PC-3 (cell line): ENCODE measurements at regions not wholly inside any gene's neighbourhood (a gene's known extent, or its start where the extent isn't known, plus 50 kb on each side); places are given as distances from the start of the nearest gene placed in this dataset.

ENCODE experiments used
- ATAC-seq: fragments of 200-7000 bp; cut with Tn5 transposase; 2 replicates; pipeline ENCODE4 v1.9.1; 2020; ENCODE audit warnings: mild to moderate bottlenecking, moderate library complexity
- BruUV-seq: library from RNA; stranded (reverse); fragments of 400-500 nt; replicated peaks from 2 replicates; lab custom pipeline; 2021; lab: Mats Ljungman, UMichigan
- CTCF ChIA-PET: fragments of 300-600 bp; sonication (Branson Sonifier 250); formaldehyde crosslinking; loops from one replicate; lab custom pipeline; 2022; ENCODE audit warnings: antibody characterized with exemption; lab: Charles Lee
- POLR2A ChIA-PET: fragments of 300-600 bp; sonication (Branson Sonifier 250); formaldehyde crosslinking; loops from one replicate; lab custom pipeline; 2022; ENCODE audit warnings: antibody characterized with exemption; ENCODE audit not compliant: unreplicated experiment; lab: Charles Lee
- DNase-seq: peaks from one replicate; pipeline ENCODE4 v3.0.0-alpha.2; 2015
- H2AFZ ChIP-seq: fragments of 300-600 bp; sonication (generic); 2 replicates; pipeline ENCODE4 v1.6.0; 2016; ENCODE audit warnings: antibody characterized with exemption, low read length
- H3F3A ChIP-seq: fragments of 300-600 bp; sonication (generic); one replicate; pipeline ENCODE4 v1.6.0; 2017; ENCODE audit warnings: antibody characterized with exemption, low read length, control low read depth, mild to moderate bottlenecking; ENCODE audit not compliant: unreplicated experiment
- H3K27ac ChIP-seq: fragments of 300-600 bp; sonication (generic); 2 replicates; pipeline ENCODE4 v1.5.1; 2016; ENCODE audit warnings: mild to moderate bottlenecking, low read length
- H3K27me3 ChIP-seq: fragments of 300-600 bp; sonication (generic); 2 replicates; pipeline ENCODE4 v1.6.1; 2016; ENCODE audit warnings: low read length, mixed read lengths
- H3K36me3 ChIP-seq: fragments of 300-600 bp; sonication (generic); 2 replicates; pipeline ENCODE4 v1.6.1; 2016; ENCODE audit warnings: low read depth, mixed run types, low read length, mixed read lengths
- H3K4me1 ChIP-seq: fragments of 300-600 bp; sonication (generic); 2 replicates; pipeline ENCODE4 v1.5.1; 2016; ENCODE audit warnings: low read length; ENCODE audit not compliant: insufficient read depth
- H3K4me2 ChIP-seq: fragments of 300-600 bp; sonication (generic); 2 replicates; pipeline ENCODE4 v1.6.0; 2016; ENCODE audit warnings: low read length
- H3K4me3 ChIP-seq: fragments of 300-600 bp; sonication (generic); 2 replicates; pipeline ENCODE4 v1.5.1; 2016; ENCODE audit warnings: mild to moderate bottlenecking, low read length, mixed read lengths
- H3K79me2 ChIP-seq: fragments of 300-600 bp; sonication (generic); 2 replicates; pipeline ENCODE4 v1.6.1; 2017; ENCODE audit warnings: low read length, mixed read lengths
- H3K9ac ChIP-seq: fragments of 300-600 bp; sonication (generic); 2 replicates; pipeline ENCODE4 v1.6.0; 2016; ENCODE audit warnings: mild to moderate bottlenecking, low read length
- H3K9me2 ChIP-seq: fragments of 300-600 bp; sonication (generic); replicated peaks from 2 replicates; pipeline ENCODE4 v1.6.1; 2016; ENCODE audit warnings: mixed run types, low read length, mixed read lengths
- H3K9me3 ChIP-seq: fragments of 300-600 bp; sonication (generic); 2 replicates; pipeline ENCODE4 v1.6.1; 2016; ENCODE audit warnings: low read length, mixed read lengths
- H4K20me1 ChIP-seq: fragments of 300-600 bp; sonication (generic); 2 replicates; pipeline ENCODE4 v1.6.1; 2016; ENCODE audit warnings: low read length, mixed read lengths
- CTCF ChIP-seq: fragments of 300-600 bp; sonication (generic); conservative IDR thresholded peaks from 2 replicates; pipeline ENCODE4 v1.5.1; 2017; ENCODE audit warnings: antibody characterized with exemption, low read depth, mild to moderate bottlenecking, low read length
- EZH2 ChIP-seq: fragments of 300-600 bp; sonication (generic); IDR thresholded peaks from one replicate; pipeline ENCODE4 v1.6.1; 2017; ENCODE audit warnings: antibody characterized with exemption, mild to moderate bottlenecking, low read length; ENCODE audit not compliant: unreplicated experiment
- EZH2phosphoT487 ChIP-seq: fragments of 300-600 bp; sonication (generic); IDR thresholded peaks from 2 replicates; pipeline ENCODE4 v1.6.1; 2018; ENCODE audit warnings: mild to moderate bottlenecking, antibody characterized with exemption, low read length, borderline replicate concordance
- intact Hi-C: fragments of 100-400 bp; cut with micrococcal nuclease; formaldehyde crosslinking; loops from 2 replicates; pipeline ENCODE4 v1.9.0; 2023

GRCh38 chr11:11211186-11211585, 141.9 kb downstream of the CSNK2A3 start:
- Histone ChIP-seq H2AFZ (no peak overlapping the region), H3K27ac (no peak overlapping the region), H3K79me2 (no peaks in the 10 kb centered on the region), H3F3A (no peaks in the 10 kb centered on the region), H3K9me3 (no peaks in the 10 kb centered on the region), H3K9me2 (no peaks in the 10 kb centered on the region), H3K36me3 (no peaks in the 10 kb centered on the region), H3K27me3 (peaks cover 19% of the 10 kb centered on the region), H3K4me1 (no peaks in the 10 kb centered on the region), H3K9ac (no peak overlapping the region), H3K4me3 (no peak overlapping the region), H4K20me1 (no peaks in the 10 kb centered on the region), H3K4me2 (no peak overlapping the region)
- ATAC-seq (no peak), DNase-seq (no peak)
- intact Hi-C loops = no loop called here
- CTCF ChIA-PET = no interaction called here
- TF ChIP-seq EZH2 (no peak), CTCF (no peak), EZH2phosphoT487 (no peak)
- BruUV-seq = no TSS peak
- POLR2A ChIA-PET = no interaction called here

- no peak for TF ChIP-seq EZH2
- no peak for TF ChIP-seq EZH2phosphoT487
- no peak for TF ChIP-seq CTCF
- Histone ChIP-seq H3K4me1 (no peaks in the 10 kb centered on the region), H3K9me2 (no peaks in the 10 kb centered on the region), H3K9ac (no peak overlapping the region), H4K20me1 (no peaks in the 10 kb centered on the region), H3K36me3 (no peaks in the 10 kb centered on the region), H2AFZ (no peak overlapping the region), H3K9me3 (no peaks in the 10 kb centered on the region), H3K79me2 (no peaks in the 10 kb centered on the region), H3K27ac (no peak overlapping the region), H3K27me3 (peaks cover 25% of the 10 kb centered on the region), H3K4me3 (no peak overlapping the region), H3F3A (no peaks in the 10 kb centered on the region), H3K4me2 (no peak overlapping the region)
- intact Hi-C loops = no loop called here
- no peak for DNase-seq
- ChIA-PET POLR2A (no interaction called here), CTCF (no interaction called here)
- no TSS peak for BruUV-seq
- no peak for ATAC-seq
Observed at GRCh38 chr11:11210446-11210845, 142.6 kb downstream of the CSNK2A3 start.

DNA sequence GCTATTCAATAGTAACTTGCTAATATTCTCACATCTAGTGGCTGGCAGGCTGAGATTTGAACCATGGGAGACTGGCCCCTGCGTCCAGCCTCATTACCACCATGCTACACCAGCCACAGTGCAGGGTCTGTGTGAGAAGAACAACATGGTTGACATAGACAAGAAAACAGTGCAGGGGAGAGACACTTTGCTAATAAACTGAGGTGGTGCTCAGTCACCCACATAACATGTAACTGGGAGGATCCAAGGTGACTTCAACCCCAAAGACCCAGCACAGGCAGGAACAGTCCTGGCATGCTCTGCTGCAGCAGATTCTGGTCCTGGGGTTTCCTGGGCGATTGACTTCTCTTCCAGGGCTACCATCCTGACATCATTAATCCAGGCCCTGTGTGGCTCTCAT, 143.1 kb downstream of the CSNK2A3 start:
- H3K4me1 ChIP-seq = no peaks in the 10 kb centered on the region
- no peak overlapping the region for H3K9ac ChIP-seq
- intact Hi-C loops = no loop called here
- H2AFZ ChIP-seq = no peak overlapping the region
- H3K9me2 ChIP-seq = no peaks in the 10 kb centered on the region
- ChIA-PET POLR2A (no interaction called here), CTCF (no interaction called here)
- no peak overlapping the region for H3K4me2 ChIP-seq
- ATAC-seq = no peak
- H3K36me3 ChIP-seq = no peaks in the 10 kb centered on the region
- H3K4me3 ChIP-seq = no peak overlapping the region
- DNase-seq = no peak
- H3K27me3 ChIP-seq = peaks cover 26% of the 10 kb centered on the region
- H4K20me1 ChIP-seq = no peaks in the 10 kb centered on the region
- TF ChIP-seq CTCF (no peak), EZH2 (no peak), EZH2phosphoT487 (no peak)
- H3K79me2 ChIP-seq = no peaks in the 10 kb centered on the region
- H3F3A ChIP-seq = no peaks in the 10 kb centered on the region
- no peak overlapping the region for H3K27ac ChIP-seq
- no TSS peak for BruUV-seq
- no peaks in the 10 kb centered on the region for H3K9me3 ChIP-seq
